ENCODE measurements at regions not wholly inside any gene's neighbourhood (a gene's known extent, or its start where the extent isn't known, plus 50 kb on each side); places are given as distances from the start of the nearest gene placed in this dataset.

- TF ChIP-seq EZH2 (IDR thresholded peaks at IDR 0.05; ENCODE audit: low read length) (no peak), CTCF (optimal IDR thresholded peaks at IDR 0.05 in 1 of 3, IDR thresholded peaks at IDR 0.05 in 1 of 3, conservative IDR thresholded peaks at IDR 0.05 in 1 of 3; ENCODE audit: extremely low read depth in 1 of 3, insufficient read depth in 2 of 3, low read length in 3 of 3) (no peak)
Observed at GRCh38 chr1:60245324-60245723, 171.8 kb upstream of the C1orf87 start.

Data from keratinocyte (primary cell).